HEK293 (cell line): ENCODE measurements at regions not wholly inside any gene's neighbourhood (a gene's known extent, or its start where the extent isn't known, plus 50 kb on each side); places are given as distances from the start of the nearest gene placed in this dataset.

Source experiments
- REPIN1 ChIP-seq: fragments of 450-650 bp; formaldehyde crosslinking; IDR thresholded peaks from 2 replicates; pipeline ENCODE4 v1.5.1; 2017; ENCODE audit warnings: missing biosample characterization, missing genetic modification characterization, low read depth
- ZNF416 ChIP-seq: fragments of 450-650 bp; formaldehyde crosslinking; IDR thresholded peaks from 2 replicates; pipeline ENCODE4 v1.5.1; 2016; ENCODE audit warnings: missing biosample characterization, missing genetic modification characterization
- ZNF677 ChIP-seq: fragments of 450-650 bp; IDR thresholded peaks from 2 replicates; pipeline ENCODE4 v1.5.0; 2018; ENCODE audit warnings: missing biosample characterization, mild to moderate bottlenecking, missing genetic modification characterization, moderate library complexity
- ZNF768 ChIP-seq: fragments of 450-650 bp; formaldehyde crosslinking; IDR thresholded peaks from 2 replicates; pipeline ENCODE4 v1.5.1; 2018; ENCODE audit warnings: missing biosample characterization, mild to moderate bottlenecking, missing genetic modification characterization

DNA sequence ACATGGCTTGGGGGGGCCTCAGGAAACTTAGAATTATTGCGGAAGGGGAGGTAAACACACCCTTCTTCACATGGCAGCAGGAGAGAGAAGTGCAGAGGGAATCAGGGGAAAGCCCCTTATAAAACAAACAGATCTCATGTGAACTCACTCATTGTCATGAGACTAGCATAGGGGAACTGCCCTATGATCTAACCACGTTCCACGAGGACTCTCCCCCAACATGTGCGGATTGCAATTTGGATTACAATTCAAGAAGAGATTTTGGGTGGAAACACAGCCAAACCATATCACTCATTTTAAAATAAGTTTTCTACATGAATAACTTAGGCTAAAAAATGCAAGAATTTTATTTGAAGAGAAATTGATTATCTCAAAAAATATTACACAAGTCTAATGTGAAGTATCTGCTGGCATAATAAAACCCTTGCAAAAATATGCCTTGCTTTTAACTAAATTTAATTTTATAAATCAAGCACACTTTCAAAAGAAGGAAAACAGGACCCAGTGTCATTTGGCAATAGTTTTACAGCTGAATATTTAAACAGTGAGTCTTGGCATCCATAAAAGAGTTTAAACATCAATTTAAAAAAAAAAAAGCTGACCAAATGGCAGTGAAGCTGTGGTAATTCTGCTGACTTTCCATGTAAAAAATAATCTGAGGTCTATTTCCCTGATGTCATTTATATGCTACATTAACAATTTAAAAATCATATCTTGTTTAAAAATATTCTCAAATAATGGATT is 1057.2 kb downstream of the NAALADL2 start:
- no peak for TF ChIP-seq ZNF677 (tag by site-specific recombination)
- no peak for TF ChIP-seq ZNF416
- no peak for TF ChIP-seq ZNF768
- TF ChIP-seq REPIN1 (tag by site-specific recombination) = no peak
